Parathyroid adenoma (tissue), 2 donors: ENCODE measurements at regions not wholly inside any gene's neighbourhood (a gene's known extent, or its start where the extent isn't known, plus 50 kb on each side); places are given as distances from the start of the nearest gene placed in this dataset.

Source experiments
- H2AFZ ChIP-seq: fragments of 300-600 bp; sonication (generic); one replicate; pipeline ENCODE4 v1.7.0; 2017; ENCODE audit warnings: antibody characterized with exemption, mild to moderate bottlenecking
- H3K27ac ChIP-seq: fragments of 300-600 bp; sonication (generic); one replicate; pipeline ENCODE4 v1.7.0; 2017
- H3K27me3 ChIP-seq: fragments of 300-600 bp; sonication (generic); one replicate; pipeline ENCODE4 v1.7.0; 2017; ENCODE audit warnings: low read length; ENCODE audit not compliant: control insufficient read depth, insufficient read depth
- H3K36me3 ChIP-seq: fragments of 300-600 bp; sonication (generic); one replicate; pipeline ENCODE4 v1.7.0; 2017; ENCODE audit warnings: low read length; ENCODE audit not compliant: control insufficient read depth, insufficient read depth
- H3K4me1 ChIP-seq: fragments of 300-600 bp; sonication (generic); one replicate; pipeline ENCODE4 v1.7.0; 2017; ENCODE audit warnings: control low read depth
- H3K4me2 ChIP-seq: fragments of 300-600 bp; sonication (generic); one replicate; pipeline ENCODE4 v1.7.0; 2017; ENCODE audit warnings: low read length
- H3K4me3 ChIP-seq: fragments of 300-600 bp; sonication (generic); one replicate; pipeline ENCODE4 v1.7.0; 2017; ENCODE audit warnings: low read depth, low read length
- H3K79me2 ChIP-seq: fragments of 300-600 bp; sonication (generic); one replicate; pipeline ENCODE4 v1.7.0; 2017; ENCODE audit warnings: control low read depth
- H3K9ac ChIP-seq: fragments of 300-600 bp; sonication (generic); one replicate; pipeline ENCODE4 v1.7.0; 2017; ENCODE audit warnings: mild to moderate bottlenecking
- H3K9me3 ChIP-seq: fragments of 300-600 bp; sonication (generic); one replicate; pipeline ENCODE4 v1.7.0; 2017; ENCODE audit warnings: low read length; ENCODE audit not compliant: control insufficient read depth
- TF ChIP-seq, protein P1 (sequence below): fragments of 300-600 bp; sonication (generic); IDR thresholded peaks from one replicate; pipeline ENCODE4 v1.7.0; 2017; ENCODE audit warnings: antibody characterized with exemption, mild to moderate bottlenecking
- donor health status: primary hyperparathyroidism.

DNA sequence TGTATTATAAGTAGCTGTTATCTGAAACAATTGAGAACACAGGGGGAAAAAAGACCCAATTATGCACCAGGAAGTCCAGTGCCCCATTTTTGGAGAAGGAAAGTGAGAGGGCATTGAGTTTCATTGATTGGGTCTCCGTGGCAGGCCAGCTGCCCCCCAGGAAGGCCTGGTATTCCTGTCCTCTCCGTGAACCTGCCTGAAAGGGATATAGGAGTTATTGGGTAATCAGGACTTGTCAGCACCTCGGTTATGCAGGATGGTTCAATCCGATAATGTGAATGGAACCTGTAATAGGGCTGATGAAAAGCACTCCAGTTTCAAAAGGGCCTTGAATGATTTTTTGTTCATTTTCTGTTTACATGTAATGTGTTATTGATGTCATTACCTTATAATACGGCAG lies 122.0 kb upstream of the RARB start:
- no peak overlapping the region for H3K4me3 ChIP-seq
- H3K36me3 ChIP-seq, result no peaks in the 10 kb centered on the region
- TF ChIP-seq, protein P1, sequence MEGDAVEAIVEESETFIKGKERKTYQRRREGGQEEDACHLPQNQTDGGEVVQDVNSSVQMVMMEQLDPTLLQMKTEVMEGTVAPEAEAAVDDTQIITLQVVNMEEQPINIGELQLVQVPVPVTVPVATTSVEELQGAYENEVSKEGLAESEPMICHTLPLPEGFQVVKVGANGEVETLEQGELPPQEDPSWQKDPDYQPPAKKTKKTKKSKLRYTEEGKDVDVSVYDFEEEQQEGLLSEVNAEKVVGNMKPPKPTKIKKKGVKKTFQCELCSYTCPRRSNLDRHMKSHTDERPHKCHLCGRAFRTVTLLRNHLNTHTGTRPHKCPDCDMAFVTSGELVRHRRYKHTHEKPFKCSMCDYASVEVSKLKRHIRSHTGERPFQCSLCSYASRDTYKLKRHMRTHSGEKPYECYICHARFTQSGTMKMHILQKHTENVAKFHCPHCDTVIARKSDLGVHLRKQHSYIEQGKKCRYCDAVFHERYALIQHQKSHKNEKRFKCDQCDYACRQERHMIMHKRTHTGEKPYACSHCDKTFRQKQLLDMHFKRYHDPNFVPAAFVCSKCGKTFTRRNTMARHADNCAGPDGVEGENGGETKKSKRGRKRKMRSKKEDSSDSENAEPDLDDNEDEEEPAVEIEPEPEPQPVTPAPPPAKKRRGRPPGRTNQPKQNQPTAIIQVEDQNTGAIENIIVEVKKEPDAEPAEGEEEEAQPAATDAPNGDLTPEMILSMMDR, result no peak
- H3K79me2 ChIP-seq, result no peaks in the 10 kb centered on the region
- H3K9me3 ChIP-seq, result no peaks in the 10 kb centered on the region
- H3K27ac ChIP-seq, result no peak overlapping the region
- no peak overlapping the region for H3K9ac ChIP-seq
- H3K27me3 ChIP-seq, result no peaks in the 10 kb centered on the region
- H3K4me1 ChIP-seq, result no peaks in the 10 kb centered on the region
- H3K4me2 ChIP-seq, result no peak overlapping the region
- H2AFZ ChIP-seq, result no peak overlapping the region

DNA sequence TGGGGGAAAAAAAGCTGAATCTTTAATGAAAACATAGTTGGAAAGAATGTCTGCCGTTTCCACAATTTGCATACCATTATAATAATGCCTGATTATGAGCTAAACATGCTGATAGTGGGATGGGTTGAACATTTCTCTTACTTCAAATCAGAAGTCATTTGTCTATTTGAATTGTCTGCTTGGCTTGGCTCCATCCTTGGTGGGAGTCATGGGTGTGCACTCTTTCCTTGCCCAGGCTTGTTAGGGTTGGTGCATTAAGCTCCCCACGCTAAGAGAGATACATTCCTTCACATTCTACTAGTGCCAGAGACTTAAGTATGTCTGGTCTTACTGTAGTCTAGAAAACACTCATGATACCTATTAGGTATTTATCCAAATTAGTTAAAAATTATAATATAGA lies 121.4 kb upstream of the RARB start:
- no peak overlapping the region for H2AFZ ChIP-seq
- H3K27me3 ChIP-seq, result no peaks in the 10 kb centered on the region
- no peaks in the 10 kb centered on the region for H3K36me3 ChIP-seq
- no peak overlapping the region for H3K4me3 ChIP-seq
- H3K9me3 ChIP-seq, result no peaks in the 10 kb centered on the region
- H3K9ac ChIP-seq, result no peak overlapping the region
- no peak overlapping the region for H3K27ac ChIP-seq
- H3K4me2 ChIP-seq, result no peak overlapping the region
- no peaks in the 10 kb centered on the region for H3K79me2 ChIP-seq
- no peaks in the 10 kb centered on the region for H3K4me1 ChIP-seq
- TF ChIP-seq, protein P1, result no peak

DNA sequence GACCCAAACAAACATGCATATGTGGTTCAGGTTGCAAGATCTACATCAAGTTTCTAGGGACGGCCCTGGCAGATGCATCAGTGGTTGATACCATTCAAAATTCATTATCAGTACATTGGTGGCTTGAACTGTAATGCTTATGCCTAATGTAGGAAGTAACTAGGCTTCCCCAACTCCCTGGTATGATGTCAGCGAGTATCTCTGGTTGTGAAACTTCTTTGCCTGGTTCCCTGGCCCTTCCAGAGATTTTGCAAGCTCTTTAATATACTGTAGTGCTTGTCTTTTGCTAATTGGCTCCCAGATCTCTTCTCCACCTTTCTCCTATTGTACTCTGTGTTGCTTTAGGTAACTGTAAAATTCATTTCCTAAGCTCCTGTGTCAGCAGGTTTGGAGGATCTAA lies 114.8 kb upstream of the RARB start:
- no peaks in the 10 kb centered on the region for H3K79me2 ChIP-seq
- no peaks in the 10 kb centered on the region for H3K36me3 ChIP-seq
- H3K9ac ChIP-seq, result no peak overlapping the region
- no peaks in the 10 kb centered on the region for H3K9me3 ChIP-seq
- no peaks in the 10 kb centered on the region for H3K4me1 ChIP-seq
- H3K27me3 ChIP-seq, result no peaks in the 10 kb centered on the region
- no peak overlapping the region for H3K4me3 ChIP-seq
- H2AFZ ChIP-seq, result no peak overlapping the region
- TF ChIP-seq, protein P1, result no peak
- no peak overlapping the region for H3K4me2 ChIP-seq
- H3K27ac ChIP-seq, result no peak overlapping the region

DNA sequence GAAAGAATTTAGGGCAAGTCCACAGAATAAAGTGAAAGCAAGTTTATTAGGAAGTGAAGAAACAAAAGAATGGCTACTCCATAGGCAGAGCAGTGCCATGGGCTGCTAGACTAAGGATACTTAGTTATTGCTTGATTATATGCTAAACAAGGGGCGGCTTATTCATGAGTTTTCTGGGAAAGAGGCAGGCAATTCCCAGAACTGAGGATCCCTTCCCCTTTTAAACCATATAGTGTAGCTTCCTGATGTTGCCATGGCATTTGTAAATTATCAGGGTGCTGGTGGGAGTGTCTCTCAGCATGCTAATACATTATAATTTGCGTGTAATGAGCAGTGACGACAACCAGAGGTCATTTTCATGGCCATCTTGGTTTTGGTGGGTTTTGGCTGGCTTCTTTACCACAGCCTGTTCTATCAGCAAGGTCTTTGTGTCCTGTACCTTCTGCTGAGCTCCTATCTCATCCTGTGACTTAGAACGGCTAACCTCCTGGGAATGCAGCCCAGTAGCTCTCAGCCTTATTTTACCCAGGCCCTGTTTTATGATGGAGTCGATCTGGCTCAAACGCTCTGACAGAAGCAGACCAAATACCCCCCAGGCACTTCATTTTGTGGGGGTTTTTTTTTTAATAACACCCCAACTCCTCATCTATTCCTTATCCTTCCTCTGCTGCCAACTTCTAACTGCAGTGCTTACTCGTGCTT lies 103.0 kb upstream of the RARB start:
- H3K4me3 ChIP-seq, result no peak overlapping the region
- H2AFZ ChIP-seq, result no peak overlapping the region
- TF ChIP-seq, protein P1, result no peak
- no peaks in the 10 kb centered on the region for H3K9me3 ChIP-seq
- no peaks in the 10 kb centered on the region for H3K79me2 ChIP-seq
- H3K27ac ChIP-seq, result no peak overlapping the region
- no peak overlapping the region for H3K9ac ChIP-seq
- no peak overlapping the region for H3K4me2 ChIP-seq
- H3K27me3 ChIP-seq, result no peaks in the 10 kb centered on the region
- no peaks in the 10 kb centered on the region for H3K4me1 ChIP-seq
- H3K36me3 ChIP-seq, result no peaks in the 10 kb centered on the region

DNA sequence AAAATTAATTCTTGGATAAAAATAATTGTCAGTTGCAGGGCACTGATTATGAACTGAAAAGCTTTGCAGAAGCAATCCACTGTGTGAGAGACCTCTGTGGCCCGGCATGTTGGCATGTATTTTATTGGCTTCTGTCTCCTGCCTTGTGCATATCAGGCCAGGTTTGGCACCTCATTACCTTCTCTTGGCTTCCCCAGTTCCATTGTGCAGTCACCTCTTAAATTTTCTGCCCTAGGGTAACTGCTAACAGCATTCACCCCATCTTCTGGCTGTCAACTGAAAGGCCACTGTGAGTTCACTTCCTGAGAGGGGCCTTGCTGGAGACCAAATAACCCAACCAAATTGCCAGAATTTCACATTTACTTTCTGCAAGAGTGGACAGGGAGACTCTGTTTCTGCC lies 92.7 kb upstream of the RARB start:
- Histone ChIP-seq H3K27ac (no peak overlapping the region), H3K79me2 (no peaks in the 10 kb centered on the region), H3K9ac (no peak overlapping the region), H2AFZ (no peak overlapping the region), H3K36me3 (no peaks in the 10 kb centered on the region), H3K27me3 (no peaks in the 10 kb centered on the region), H3K4me3 (no peak overlapping the region), H3K4me1 (no peaks in the 10 kb centered on the region), H3K4me2 (no peak overlapping the region), H3K9me3 (no peaks in the 10 kb centered on the region)
- TF ChIP-seq, protein P1, result no peak
